Subcutaneous abdominal adipose tissue (tissue), 5 donors: ENCODE measurements at regions not wholly inside any gene's neighbourhood (a gene's known extent, or its start where the extent isn't known, plus 50 kb on each side); places are given as distances from the start of the nearest gene placed in this dataset.

Experiments
- H3K27ac ChIP-seq: one replicate; pipeline ENCODE4 v1.7.0; 2013; ENCODE audit warnings: low read depth, mild to moderate bottlenecking, inconsistent platforms, low read length, moderate library complexity
- H3K27me3 ChIP-seq, 5 donors: one replicate each; pipeline ENCODE4 v1.7.0; 2013; ENCODE audit warnings: low read length in 5 of 5, inconsistent platforms in 1 of 5; ENCODE audit not compliant: control insufficient read depth in 5 of 5, insufficient read depth in 4 of 5
- H3K36me3 ChIP-seq, 5 donors: one replicate each; pipeline ENCODE4 v1.7.0; 2013; ENCODE audit warnings: low read length in 5 of 5; ENCODE audit not compliant: control insufficient read depth in 5 of 5, insufficient read depth in 5 of 5
- H3K4me1 ChIP-seq, 5 donors: one replicate each; pipeline ENCODE4 v1.7.0; 2013; ENCODE audit warnings: low read length in 5 of 5, mild to moderate bottlenecking in 3 of 5, moderate library complexity in 1 of 5; ENCODE audit not compliant: control insufficient read depth in 5 of 5, insufficient read depth in 5 of 5
- H3K4me3 ChIP-seq, 5 donors: one replicate each; pipeline ENCODE4 v1.7.0; 2013; ENCODE audit warnings: low read length in 5 of 5, low read depth in 1 of 5
- H3K9ac ChIP-seq, 5 donors: one replicate each; pipeline ENCODE4 v1.7.0; 2013; ENCODE audit warnings: low read length in 5 of 5, mild to moderate bottlenecking in 4 of 5, moderate library complexity in 3 of 5
- H3K9me3 ChIP-seq, 5 donors: one replicate each; pipeline ENCODE4 v1.7.0; 2013; ENCODE audit warnings: low read length in 5 of 5; ENCODE audit not compliant: control insufficient read depth in 5 of 5
- donor health status: healthy.
- donor health status: healthy.
- donor health status: healthy.
- donor health status: healthy.
- donor health status: healthy.

DNA sequence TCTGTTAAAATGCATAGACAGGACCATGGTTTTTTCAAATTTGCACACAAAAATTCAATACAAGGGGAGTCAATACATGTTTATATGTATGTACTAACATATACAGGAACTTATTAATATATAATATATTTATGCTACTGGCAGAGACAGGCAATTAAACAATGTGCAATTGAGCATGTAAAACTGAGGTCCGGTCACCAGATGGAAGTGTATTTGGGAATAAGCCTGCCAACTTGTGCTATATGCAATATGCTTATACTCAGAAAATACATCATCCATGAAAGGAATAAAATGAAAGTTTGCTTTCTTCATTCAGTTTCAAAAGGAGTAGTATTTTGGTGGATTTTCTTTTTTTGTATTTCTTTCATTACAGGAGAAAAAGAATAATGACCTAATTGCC is 640.2 kb upstream of the CXADR start:
- H3K9me3 ChIP-seq = no peaks in the 10 kb centered on the region
- H3K27ac ChIP-seq = no peak overlapping the region
- H3K4me3 ChIP-seq = no peak overlapping the region
- no peaks in the 10 kb centered on the region for H3K27me3 ChIP-seq
- H3K36me3 ChIP-seq = no peaks in the 10 kb centered on the region
- H3K9ac ChIP-seq = no peak overlapping the region
- no peaks in the 10 kb centered on the region for H3K4me1 ChIP-seq

- no peak overlapping the region for H3K27ac ChIP-seq
- H3K4me1 ChIP-seq = no peaks in the 10 kb centered on the region
- H3K36me3 ChIP-seq = no peaks in the 10 kb centered on the region
- H3K9me3 ChIP-seq = no peaks in the 10 kb centered on the region
- no peak overlapping the region for H3K4me3 ChIP-seq
- H3K9ac ChIP-seq = no peak overlapping the region
- H3K27me3 ChIP-seq = no peaks in the 10 kb centered on the region
Measured at GRCh38 chr21:16873176-16873575, 639.7 kb upstream of the CXADR start.

- Histone ChIP-seq H3K4me1 (no peaks in the 10 kb centered on the region), H3K27me3 (no peaks in the 10 kb centered on the region), H3K4me3 (no peak overlapping the region), H3K9me3 (no peaks in the 10 kb centered on the region), H3K9ac (no peak overlapping the region), H3K27ac (no peak overlapping the region), H3K36me3 (no peaks in the 10 kb centered on the region)
Measured at GRCh38 chr21:16873596-16873995, 639.2 kb upstream of the CXADR start.

DNA sequence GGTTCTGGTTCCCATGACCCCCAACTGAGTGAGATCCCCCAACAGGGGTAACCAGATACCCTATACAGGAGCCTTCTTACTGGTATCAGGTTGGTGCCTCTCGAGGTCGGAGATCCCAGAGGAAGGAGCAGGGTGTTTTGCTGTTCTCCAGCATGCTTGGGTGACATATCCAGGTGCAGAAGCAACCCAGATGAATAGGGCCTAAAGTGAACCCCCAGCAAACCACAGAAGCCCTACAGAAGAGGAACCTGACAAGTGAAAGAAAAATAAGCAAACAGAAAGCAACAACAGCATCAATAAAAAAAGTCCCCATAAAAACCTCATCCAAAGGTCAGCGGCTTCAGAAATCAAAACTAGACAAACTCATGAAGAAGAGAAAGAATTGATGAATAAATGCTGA is 633.4 kb upstream of the CXADR start:
- Histone ChIP-seq H3K4me3 (no peak overlapping the region), H3K27me3 (no peaks in the 10 kb centered on the region), H3K27ac (no peak overlapping the region), H3K36me3 (no peaks in the 10 kb centered on the region), H3K4me1 (no peaks in the 10 kb centered on the region), H3K9me3 (no peaks in the 10 kb centered on the region), H3K9ac (no peak overlapping the region)

GRCh38 chr21:16891821-16892220 is 621.0 kb upstream of the CXADR start:
- Histone ChIP-seq H3K27ac (no peak overlapping the region), H3K36me3 (no peaks in the 10 kb centered on the region), H3K9me3 (no peaks in the 10 kb centered on the region), H3K4me3 (no peak overlapping the region), H3K27me3 (no peaks in the 10 kb centered on the region), H3K9ac (no peak overlapping the region), H3K4me1 (no peaks in the 10 kb centered on the region)

DNA sequence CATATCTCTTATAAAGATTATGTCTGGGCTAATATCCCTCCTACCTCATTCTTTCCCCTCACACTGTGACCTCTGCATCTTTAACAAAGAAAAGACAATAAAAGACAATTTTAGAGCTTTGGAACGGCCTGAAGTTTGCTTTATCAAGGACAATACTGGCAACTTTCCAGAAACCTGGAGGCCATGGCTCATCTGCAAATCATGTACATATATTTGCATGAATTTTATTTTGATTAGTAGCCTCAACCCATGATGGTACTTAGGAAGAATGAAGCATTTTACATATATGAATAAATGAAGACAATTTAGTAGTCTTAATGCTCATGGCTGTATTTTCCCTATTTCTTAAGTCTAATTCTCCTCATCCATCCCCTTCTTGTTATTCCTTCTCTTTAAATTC is 612.2 kb upstream of the CXADR start:
- Histone ChIP-seq H3K9ac (no peak overlapping the region), H3K9me3 (no peaks in the 10 kb centered on the region), H3K36me3 (no peaks in the 10 kb centered on the region), H3K27me3 (no peaks in the 10 kb centered on the region), H3K4me3 (no peak overlapping the region), H3K4me1 (no peaks in the 10 kb centered on the region), H3K27ac (no peak overlapping the region)

- H3K9ac ChIP-seq = no peak overlapping the region
- no peaks in the 10 kb centered on the region for H3K9me3 ChIP-seq
- no peaks in the 10 kb centered on the region for H3K36me3 ChIP-seq
- no peaks in the 10 kb centered on the region for H3K27me3 ChIP-seq
- no peak overlapping the region for H3K27ac ChIP-seq
- no peak overlapping the region for H3K4me3 ChIP-seq
- H3K4me1 ChIP-seq = no peaks in the 10 kb centered on the region
Measured at GRCh38 chr21:16908077-16908476, 604.8 kb upstream of the CXADR start.

- no peaks in the 10 kb centered on the region for H3K27me3 ChIP-seq
- no peak overlapping the region for H3K4me3 ChIP-seq
- H3K9me3 ChIP-seq = no peaks in the 10 kb centered on the region
- H3K4me1 ChIP-seq = no peaks in the 10 kb centered on the region
- H3K27ac ChIP-seq = no peak overlapping the region
- no peaks in the 10 kb centered on the region for H3K36me3 ChIP-seq
- no peak overlapping the region for H3K9ac ChIP-seq
Measured at GRCh38 chr21:16910435-16911165, 602.2 kb upstream of the CXADR start.

GRCh38 chr21:16911166-16911607 is 601.7 kb upstream of the CXADR start:
- Histone ChIP-seq H3K4me3 (no peak overlapping the region), H3K27ac (no peak overlapping the region), H3K9ac (no peak overlapping the region), H3K9me3 (no peaks in the 10 kb centered on the region), H3K36me3 (no peaks in the 10 kb centered on the region), H3K4me1 (no peaks in the 10 kb centered on the region), H3K27me3 (no peaks in the 10 kb centered on the region)

GRCh38 chr21:16912075-16912474 is 600.8 kb upstream of the CXADR start:
- Histone ChIP-seq H3K36me3 (no peaks in the 10 kb centered on the region), H3K9ac (no peak overlapping the region), H3K4me3 (no peak overlapping the region), H3K4me1 (no peaks in the 10 kb centered on the region), H3K27ac (no peak overlapping the region), H3K27me3 (no peaks in the 10 kb centered on the region), H3K9me3 (no peaks in the 10 kb centered on the region)
